Skeletal muscle tissue (tissue), 1 donor: ENCODE measurements at regions not wholly inside any gene's neighbourhood (a gene's known extent, or its start where the extent isn't known, plus 50 kb on each side); places are given as distances from the start of the nearest gene placed in this dataset. TPM values are rescaled to one million over a fixed set of nuclear protein-coding genes. Genes with fewer than 3 reads are reported as not detected.

Source experiments
- small RNA-seq: library from RNA; depleted of rRNA; stranded (forward); fragments of <200 nt; gene quantifications from one replicate; pipeline ENCODE3, GENCODE V24; 2014

Small RNAs in the stretch of these regions (small RNA-seq; reads per million reads assigned to genes)
- not detected for gene RNU6-1145P
- not detected for gene RPS29P10
